RWPE1 (cell line): ENCODE measurements at regions not wholly inside any gene's neighbourhood (a gene's known extent, or its start where the extent isn't known, plus 50 kb on each side); places are given as distances from the start of the nearest gene placed in this dataset.
"Not testable (repeated sequence)": the region's sequence is repeated elsewhere in the genome, so short reads cannot be mapped to it uniquely, and the experiment has no call there.

Experiments used
- CTCF ChIA-PET: fragments of 350-600 bp; sonication (Branson Sonifier 250); formaldehyde crosslinking; extraction: SDS; loops from one replicate; lab custom pipeline; 2021; lab: Yijun Ruan, JAX
- POLR2A ChIA-PET: fragments of 400-600 bp; formaldehyde crosslinking; extraction: SDS; loops from one replicate; lab custom pipeline; 2020; ENCODE audit warnings: antibody characterized with exemption; ENCODE audit not compliant: low non-redundant PET; lab: Yijun Ruan, JAX
- DNase-seq: peaks from one replicate; pipeline ENCODE4 v3.0.0; 2012; ENCODE audit warnings: low spot score
- H3K27ac ChIP-seq: fragments of 450-650 bp; 2 replicates; pipeline ENCODE4 v1.5.1; 2017
- TF ChIP-seq, protein P1 (sequence below): fragments of 450-650 bp; conservative IDR thresholded peaks from 2 replicates; pipeline ENCODE4 v1.5.1; 2017; ENCODE audit warnings: low read depth, mild to moderate bottlenecking

DNA sequence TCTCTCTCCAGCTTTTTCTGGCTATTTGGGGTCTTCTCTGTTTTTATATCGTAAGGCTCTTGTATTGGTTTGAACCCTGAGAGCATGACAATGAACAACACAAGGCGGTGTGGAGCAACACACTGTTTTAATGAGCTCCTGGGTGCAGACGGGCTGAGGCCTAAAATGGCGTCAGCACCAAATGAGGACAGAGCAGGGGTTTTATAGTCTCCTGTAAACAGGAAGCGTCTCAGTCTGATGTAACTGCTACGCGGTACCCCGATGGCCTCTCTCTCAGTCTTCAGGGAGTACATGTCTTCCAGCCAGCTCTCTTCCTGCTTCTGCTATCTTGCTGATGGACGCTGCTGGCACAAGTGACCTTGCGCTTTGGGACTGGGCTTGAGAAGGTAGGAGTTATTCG, 95.9 kb upstream of the CCDC71L start:
- POLR2A ChIA-PET = no interaction called here
- no peak for DNase-seq
- TF ChIP-seq, protein P1, sequence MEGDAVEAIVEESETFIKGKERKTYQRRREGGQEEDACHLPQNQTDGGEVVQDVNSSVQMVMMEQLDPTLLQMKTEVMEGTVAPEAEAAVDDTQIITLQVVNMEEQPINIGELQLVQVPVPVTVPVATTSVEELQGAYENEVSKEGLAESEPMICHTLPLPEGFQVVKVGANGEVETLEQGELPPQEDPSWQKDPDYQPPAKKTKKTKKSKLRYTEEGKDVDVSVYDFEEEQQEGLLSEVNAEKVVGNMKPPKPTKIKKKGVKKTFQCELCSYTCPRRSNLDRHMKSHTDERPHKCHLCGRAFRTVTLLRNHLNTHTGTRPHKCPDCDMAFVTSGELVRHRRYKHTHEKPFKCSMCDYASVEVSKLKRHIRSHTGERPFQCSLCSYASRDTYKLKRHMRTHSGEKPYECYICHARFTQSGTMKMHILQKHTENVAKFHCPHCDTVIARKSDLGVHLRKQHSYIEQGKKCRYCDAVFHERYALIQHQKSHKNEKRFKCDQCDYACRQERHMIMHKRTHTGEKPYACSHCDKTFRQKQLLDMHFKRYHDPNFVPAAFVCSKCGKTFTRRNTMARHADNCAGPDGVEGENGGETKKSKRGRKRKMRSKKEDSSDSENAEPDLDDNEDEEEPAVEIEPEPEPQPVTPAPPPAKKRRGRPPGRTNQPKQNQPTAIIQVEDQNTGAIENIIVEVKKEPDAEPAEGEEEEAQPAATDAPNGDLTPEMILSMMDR = no peak
- CTCF ChIA-PET = interaction anchor here (0.6 to 1.3 kb wide), 3 partner anchors 20 to 271 kb away, joined by 3 to 4 read pairs (median 3); no protein-coding TSS in a partner anchor
- H3K27ac ChIP-seq = no peak overlapping the region

GRCh38 chr7:106757846-106758245, 96.9 kb upstream of the CCDC71L start:
- DNase-seq = no peak
- ChIA-PET CTCF (interaction anchor here (0.6 to 1.3 kb wide), 2 partner anchors 35 to 323 kb away, joined by 3 to 4 read pairs; no protein-coding TSS in a partner anchor), POLR2A (no interaction called here)
- no peak overlapping the region for H3K27ac ChIP-seq
- TF ChIP-seq, protein P1 = no peak

GRCh38 chr7:106762845-106763244, 101.9 kb upstream of the CCDC71L start:
- H3K27ac ChIP-seq, POLR2A ChIA-PET, CTCF ChIA-PET, DNase-seq: not testable (repeated sequence)

GRCh38 chr7:106763717-106764116, 101.4 kb upstream of the PIK3CG start:
- no peak overlapping the region for H3K27ac ChIP-seq
- TF ChIP-seq, protein P1 = no peak
- DNase-seq = no peak
- ChIA-PET POLR2A (no interaction called here), CTCF (interaction anchor here (1.6 kb wide), 1 partner anchor 11 kb away, joined by 5 read pairs; no protein-coding TSS in a partner anchor)

- no peak for DNase-seq
- TF ChIP-seq, protein P1 = no peak
- H3K27ac ChIP-seq = no peak overlapping the region
- POLR2A ChIA-PET = no interaction called here
- CTCF ChIA-PET = interaction anchor here (0.9 to 1.6 kb wide), 2 partner anchors 14 to 384 kb away, joined by 3 read pairs; no protein-coding TSS in a partner anchor
Measured at GRCh38 chr7:106765727-106766355, 99.2 kb upstream of the PIK3CG start.

DNA sequence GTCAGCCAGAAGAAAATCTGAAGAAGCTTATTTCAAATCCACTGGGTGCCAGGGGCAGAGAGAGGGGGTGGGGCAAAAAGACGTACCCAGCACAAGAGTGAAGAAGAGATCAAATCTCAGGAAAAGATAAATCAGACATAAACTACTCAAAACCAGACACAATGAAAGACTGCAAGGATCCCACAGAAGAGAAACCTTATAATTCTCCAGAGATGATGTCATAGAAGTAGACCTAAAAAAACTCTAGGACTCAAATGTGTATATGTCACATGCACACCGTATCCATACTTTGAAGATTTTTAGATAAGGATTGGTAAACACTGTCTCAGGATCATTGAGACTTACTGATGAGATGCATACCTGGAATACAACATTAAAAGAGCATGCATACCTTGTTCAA, 98.5 kb upstream of the PIK3CG start:
- H3K27ac ChIP-seq = no peak overlapping the region
- ChIA-PET CTCF (interaction anchor here (0.9 to 1.6 kb wide), 2 partner anchors 15 to 383 kb away, joined by 3 read pairs; no protein-coding TSS in a partner anchor), POLR2A (no interaction called here)
- DNase-seq = no peak
- TF ChIP-seq, protein P1 = no peak

DNA sequence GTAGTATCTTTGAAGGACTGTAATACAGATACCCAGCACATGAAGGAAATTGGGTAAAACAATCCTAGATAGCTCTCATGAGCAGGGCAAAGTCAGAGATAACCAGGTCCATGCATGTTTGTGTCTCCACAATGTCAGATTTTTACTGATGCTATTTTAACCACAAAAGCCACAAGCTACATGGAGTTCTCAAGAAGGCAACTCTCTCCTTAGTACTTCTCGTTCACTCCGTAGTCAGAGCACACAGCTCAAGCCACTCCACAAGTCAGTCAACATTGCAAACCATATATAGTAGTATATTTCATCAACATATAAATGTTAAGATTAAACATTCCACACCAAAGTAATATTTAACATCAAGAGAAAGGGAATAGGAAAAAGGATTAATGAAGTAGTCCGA, 98.0 kb upstream of the PIK3CG start:
- H3K27ac ChIP-seq = no peak overlapping the region
- ChIA-PET POLR2A (no interaction called here), CTCF (interaction anchor here (0.9 kb wide), 1 partner anchor 383 kb away, joined by 3 read pairs; no protein-coding TSS in a partner anchor)
- TF ChIP-seq, protein P1 = no peak
- no peak for DNase-seq
